Parathyroid adenoma (tissue), 2 donors: ENCODE measurements at regions not wholly inside any gene's neighbourhood (a gene's known extent, or its start where the extent isn't known, plus 50 kb on each side); places are given as distances from the start of the nearest gene placed in this dataset.

ENCODE experiments used
- H2AFZ ChIP-seq: fragments of 300-600 bp; sonication (generic); one replicate; pipeline ENCODE4 v1.7.0; 2017; ENCODE audit warnings: antibody characterized with exemption, mild to moderate bottlenecking
- H3K27ac ChIP-seq: fragments of 300-600 bp; sonication (generic); one replicate; pipeline ENCODE4 v1.7.0; 2017
- H3K27me3 ChIP-seq: fragments of 300-600 bp; sonication (generic); one replicate; pipeline ENCODE4 v1.7.0; 2017; ENCODE audit warnings: low read length; ENCODE audit not compliant: control insufficient read depth, insufficient read depth
- H3K36me3 ChIP-seq: fragments of 300-600 bp; sonication (generic); one replicate; pipeline ENCODE4 v1.7.0; 2017; ENCODE audit warnings: low read length; ENCODE audit not compliant: control insufficient read depth, insufficient read depth
- H3K4me1 ChIP-seq: fragments of 300-600 bp; sonication (generic); one replicate; pipeline ENCODE4 v1.7.0; 2017; ENCODE audit warnings: control low read depth
- H3K4me2 ChIP-seq: fragments of 300-600 bp; sonication (generic); one replicate; pipeline ENCODE4 v1.7.0; 2017; ENCODE audit warnings: low read length
- H3K4me3 ChIP-seq: fragments of 300-600 bp; sonication (generic); one replicate; pipeline ENCODE4 v1.7.0; 2017; ENCODE audit warnings: low read depth, low read length
- H3K79me2 ChIP-seq: fragments of 300-600 bp; sonication (generic); one replicate; pipeline ENCODE4 v1.7.0; 2017; ENCODE audit warnings: control low read depth
- H3K9ac ChIP-seq: fragments of 300-600 bp; sonication (generic); one replicate; pipeline ENCODE4 v1.7.0; 2017; ENCODE audit warnings: mild to moderate bottlenecking
- H3K9me3 ChIP-seq: fragments of 300-600 bp; sonication (generic); one replicate; pipeline ENCODE4 v1.7.0; 2017; ENCODE audit warnings: low read length; ENCODE audit not compliant: control insufficient read depth
- TF ChIP-seq, protein P1 (sequence below): fragments of 300-600 bp; sonication (generic); IDR thresholded peaks from one replicate; pipeline ENCODE4 v1.7.0; 2017; ENCODE audit warnings: antibody characterized with exemption, mild to moderate bottlenecking
- donor health status: primary hyperparathyroidism.

DNA sequence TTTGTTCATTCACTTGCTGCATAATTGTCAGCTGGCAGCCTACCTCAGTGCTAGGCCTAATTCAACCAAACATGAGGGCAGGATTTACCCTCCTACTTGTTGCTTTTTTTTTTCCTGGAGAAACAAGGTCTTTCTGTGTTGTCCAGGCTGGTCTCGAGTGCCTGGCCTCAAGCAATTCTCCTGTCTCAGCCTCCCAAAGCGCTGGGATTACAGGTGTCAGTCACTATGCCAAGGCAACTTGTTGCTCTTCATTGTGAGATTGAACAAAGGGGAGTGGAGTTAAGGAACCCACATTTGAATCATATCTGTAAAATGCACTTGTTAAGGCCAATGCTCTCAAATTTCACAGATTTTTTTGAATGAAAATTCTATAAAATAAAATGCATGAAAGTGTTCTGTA lies 380.5 kb downstream of the TMEM161B start:
- no peak overlapping the region for H3K4me2 ChIP-seq
- no peaks in the 10 kb centered on the region for H3K36me3 ChIP-seq
- TF ChIP-seq, protein P1, sequence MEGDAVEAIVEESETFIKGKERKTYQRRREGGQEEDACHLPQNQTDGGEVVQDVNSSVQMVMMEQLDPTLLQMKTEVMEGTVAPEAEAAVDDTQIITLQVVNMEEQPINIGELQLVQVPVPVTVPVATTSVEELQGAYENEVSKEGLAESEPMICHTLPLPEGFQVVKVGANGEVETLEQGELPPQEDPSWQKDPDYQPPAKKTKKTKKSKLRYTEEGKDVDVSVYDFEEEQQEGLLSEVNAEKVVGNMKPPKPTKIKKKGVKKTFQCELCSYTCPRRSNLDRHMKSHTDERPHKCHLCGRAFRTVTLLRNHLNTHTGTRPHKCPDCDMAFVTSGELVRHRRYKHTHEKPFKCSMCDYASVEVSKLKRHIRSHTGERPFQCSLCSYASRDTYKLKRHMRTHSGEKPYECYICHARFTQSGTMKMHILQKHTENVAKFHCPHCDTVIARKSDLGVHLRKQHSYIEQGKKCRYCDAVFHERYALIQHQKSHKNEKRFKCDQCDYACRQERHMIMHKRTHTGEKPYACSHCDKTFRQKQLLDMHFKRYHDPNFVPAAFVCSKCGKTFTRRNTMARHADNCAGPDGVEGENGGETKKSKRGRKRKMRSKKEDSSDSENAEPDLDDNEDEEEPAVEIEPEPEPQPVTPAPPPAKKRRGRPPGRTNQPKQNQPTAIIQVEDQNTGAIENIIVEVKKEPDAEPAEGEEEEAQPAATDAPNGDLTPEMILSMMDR: no peak
- H3K27ac ChIP-seq: no peak overlapping the region
- H3K4me1 ChIP-seq: no peaks in the 10 kb centered on the region
- no peaks in the 10 kb centered on the region for H3K9me3 ChIP-seq
- no peak overlapping the region for H3K9ac ChIP-seq
- H3K79me2 ChIP-seq: no peaks in the 10 kb centered on the region
- no peak overlapping the region for H2AFZ ChIP-seq
- H3K4me3 ChIP-seq: no peak overlapping the region
- no peaks in the 10 kb centered on the region for H3K27me3 ChIP-seq

DNA sequence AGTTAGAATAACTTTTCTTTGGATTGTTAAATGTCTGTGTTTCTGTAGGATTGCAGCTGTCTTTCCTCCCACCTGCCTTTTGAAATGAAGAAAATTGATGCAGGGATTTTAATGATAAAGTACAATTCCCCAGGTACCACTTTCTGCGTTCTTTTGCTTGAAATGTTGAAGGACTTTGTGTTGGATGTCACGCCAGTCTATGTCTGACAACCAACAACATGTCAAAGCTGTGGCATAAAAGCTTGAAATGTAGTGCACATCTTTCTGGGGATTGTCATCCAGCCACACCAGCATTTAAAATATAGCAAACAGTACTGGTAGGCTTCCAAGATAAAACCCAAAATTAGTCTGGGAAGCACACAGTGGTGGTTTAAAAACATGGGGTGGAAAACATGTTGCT lies 381.4 kb downstream of the TMEM161B start:
- Histone ChIP-seq H3K79me2 (no peaks in the 10 kb centered on the region), H3K27me3 (no peaks in the 10 kb centered on the region), H3K4me3 (no peak overlapping the region), H3K4me2 (no peak overlapping the region), H3K9ac (no peak overlapping the region), H2AFZ (no peak overlapping the region), H3K36me3 (no peaks in the 10 kb centered on the region), H3K4me1 (no peaks in the 10 kb centered on the region), H3K27ac (no peak overlapping the region), H3K9me3 (no peaks in the 10 kb centered on the region)
- TF ChIP-seq, protein P1: no peak

DNA sequence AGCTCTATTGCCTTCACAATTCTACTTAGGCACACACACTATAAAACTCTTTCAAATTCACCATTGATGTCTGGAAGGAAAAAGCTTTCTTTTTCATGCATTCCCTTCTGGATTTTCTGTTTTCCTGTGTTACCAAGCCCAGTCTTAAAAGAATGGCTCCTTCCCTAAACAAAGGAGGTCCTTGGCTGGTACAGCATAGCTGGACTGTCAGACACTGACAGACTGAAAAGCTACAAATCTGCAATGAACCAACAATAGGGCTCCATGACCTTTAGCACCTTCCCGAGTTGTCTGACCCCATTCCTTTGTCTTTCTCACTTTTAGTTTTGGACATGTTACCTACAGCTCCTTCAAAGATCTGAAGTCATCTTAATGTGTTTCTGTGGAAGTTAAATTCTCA lies 382.5 kb downstream of the TMEM161B start:
- Histone ChIP-seq H3K4me1 (no peaks in the 10 kb centered on the region), H3K36me3 (no peaks in the 10 kb centered on the region), H3K27me3 (no peaks in the 10 kb centered on the region), H3K4me3 (no peak overlapping the region), H3K4me2 (no peak overlapping the region), H3K79me2 (no peaks in the 10 kb centered on the region), H3K9ac (no peak overlapping the region), H3K27ac (no peak overlapping the region), H2AFZ (no peak overlapping the region), H3K9me3 (no peaks in the 10 kb centered on the region)
- TF ChIP-seq, protein P1: no peak

DNA sequence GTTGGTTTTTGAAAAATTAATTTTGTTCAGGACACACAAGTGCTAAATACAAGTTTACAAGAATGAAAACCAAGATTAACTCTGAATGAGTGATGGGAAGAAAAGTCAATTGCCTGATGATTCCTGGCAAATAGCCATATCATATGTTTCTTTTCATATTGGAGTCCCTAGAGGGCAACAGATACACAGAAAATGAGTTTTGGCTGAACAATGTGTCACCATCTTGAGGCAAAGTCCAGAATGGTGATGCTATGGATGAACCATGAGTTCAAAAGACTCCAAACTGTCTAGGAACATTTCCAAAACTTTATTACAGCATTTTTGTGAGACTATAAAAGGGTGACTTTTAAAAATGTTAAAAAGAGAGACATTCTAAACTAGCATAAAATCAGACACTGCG lies 382.9 kb downstream of the TMEM161B start:
- H2AFZ ChIP-seq: no peak overlapping the region
- no peak overlapping the region for H3K4me2 ChIP-seq
- no peaks in the 10 kb centered on the region for H3K27me3 ChIP-seq
- no peak overlapping the region for H3K4me3 ChIP-seq
- H3K4me1 ChIP-seq: no peaks in the 10 kb centered on the region
- no peak overlapping the region for H3K27ac ChIP-seq
- no peak overlapping the region for H3K9ac ChIP-seq
- no peaks in the 10 kb centered on the region for H3K9me3 ChIP-seq
- TF ChIP-seq, protein P1: no peak
- H3K79me2 ChIP-seq: no peaks in the 10 kb centered on the region
- H3K36me3 ChIP-seq: no peaks in the 10 kb centered on the region

DNA sequence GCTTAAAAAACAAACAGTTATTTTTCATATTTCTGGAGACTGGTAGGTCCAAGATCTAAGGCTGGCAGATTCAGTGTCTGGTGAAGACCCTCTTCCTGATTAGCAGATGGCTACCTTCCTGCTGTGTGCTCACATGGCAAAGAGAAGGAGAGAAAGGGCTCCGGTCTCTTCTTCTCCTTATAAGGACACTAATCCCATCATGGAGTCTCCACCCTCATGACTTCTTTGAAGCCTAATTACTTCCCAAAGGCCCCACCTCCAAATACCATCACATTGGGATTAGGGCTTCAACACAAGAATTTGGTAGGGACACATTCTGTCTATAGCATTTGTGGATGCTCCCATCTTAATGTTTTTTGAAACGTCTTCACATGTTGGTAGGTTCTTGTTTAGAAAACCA lies 391.1 kb downstream of the TMEM161B start:
- Histone ChIP-seq H3K27me3 (no peaks in the 10 kb centered on the region), H3K4me1 (no peaks in the 10 kb centered on the region), H3K9ac (no peak overlapping the region), H2AFZ (no peak overlapping the region), H3K4me2 (no peak overlapping the region), H3K79me2 (no peaks in the 10 kb centered on the region), H3K27ac (no peak overlapping the region), H3K9me3 (no peaks in the 10 kb centered on the region), H3K4me3 (no peak overlapping the region), H3K36me3 (no peaks in the 10 kb centered on the region)
- TF ChIP-seq, protein P1: no peak
